ENCODE measurements at regions not wholly inside any gene's neighbourhood (a gene's known extent, or its start where the extent isn't known, plus 50 kb on each side); places are given as distances from the start of the nearest gene placed in this dataset.

GRCh38 chr17:54518706-54519105 is 381.9 kb upstream of the TOM1L1 start:
- POLR2A ChIA-PET = no interaction called here
- H4K20me1 ChIP-seq (ENCODE audit: insufficient read depth) = no peaks in the 10 kb centered on the region
- CTCF ChIA-PET = no interaction called here
- no peak for DNase-seq (ENCODE audit: low read depth, low spot score)
- no peak for ATAC-seq
- no peaks in the 10 kb centered on the region for H3K27me3 ChIP-seq (ENCODE audit: insufficient read depth, low read length)
- H2AFZ ChIP-seq (ENCODE audit: low read depth, low read length, poor library complexity, severe bottlenecking) = no peak overlapping the region
- intact Hi-C loops (cut with micrococcal nuclease) = no loop called here
- H3K4me3 ChIP-seq (replicated peaks in 1 of 2; ENCODE audit: low read depth in 1 of 2, low read length in 2 of 2) = no peak overlapping the region
- BruUV-seq (replicated peaks) = no TSS peak
- no peak overlapping the region for H3K4me2 ChIP-seq (ENCODE audit: low read length)
- TF ChIP-seq CEBPB (IDR thresholded peaks at IDR 0.05; ENCODE audit: low read depth) (no peak), ZFX (IDR thresholded peaks at IDR 0.05) (no peak), FOSL1 (IDR thresholded peaks at IDR 0.05; ENCODE audit: low read depth) (no peak), POLR2AphosphoS5 (IDR thresholded peaks at IDR 0.05; ENCODE audit: low read depth, low read length) (no peak), JUND (IDR thresholded peaks at IDR 0.05) (no peak), ELF1 (IDR thresholded peaks at IDR 0.05; ENCODE audit: borderline replicate concordance, low read depth) (no peak), CTCF (IDR thresholded peaks at IDR 0.05 in 2 of 3, conservative IDR thresholded peaks at IDR 0.05 in 1 of 3; ENCODE audit: borderline replicate concordance in 1 of 3, insufficient read depth in 1 of 3, low read depth in 2 of 3, low read length in 2 of 3) (no peak), RAD21 (IDR thresholded peaks at IDR 0.05; ENCODE audit: low read depth) (no peak), EZH2 (IDR thresholded peaks at IDR 0.05) (no peak), SRF (IDR thresholded peaks at IDR 0.05; ENCODE audit: low read depth) (no peak), POLR2A (IDR thresholded peaks at IDR 0.05; ENCODE audit: borderline replicate concordance, extremely low read depth, insufficient read depth, insufficient read length) (no peak), EZH2phosphoT487 (IDR thresholded peaks at IDR 0.05; ENCODE audit: borderline replicate concordance) (no peak)
- TF ChIP-seq, protein P1, sequence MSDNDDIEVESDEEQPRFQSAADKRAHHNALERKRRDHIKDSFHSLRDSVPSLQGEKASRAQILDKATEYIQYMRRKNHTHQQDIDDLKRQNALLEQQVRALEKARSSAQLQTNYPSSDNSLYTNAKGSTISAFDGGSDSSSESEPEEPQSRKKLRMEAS (IDR thresholded peaks at IDR 0.05) = no peak
- TF ChIP-seq, protein P2, sequence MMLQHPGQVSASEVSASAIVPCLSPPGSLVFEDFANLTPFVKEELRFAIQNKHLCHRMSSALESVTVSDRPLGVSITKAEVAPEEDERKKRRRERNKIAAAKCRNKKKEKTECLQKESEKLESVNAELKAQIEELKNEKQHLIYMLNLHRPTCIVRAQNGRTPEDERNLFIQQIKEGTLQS (IDR thresholded peaks at IDR 0.05) = no peak
- no peaks in the 10 kb centered on the region for H3K4me1 ChIP-seq (ENCODE audit: control insufficient read depth in 1 of 2, insufficient read depth in 2 of 2, low read length in 2 of 2)
- H3K9me3 ChIP-seq (ENCODE audit: control insufficient read depth in 1 of 2, insufficient read depth in 1 of 2, low read depth in 1 of 2, low read length in 2 of 2) = peaks cover 23 to 32% of the 10 kb centered on the region in 2 experiments; a peak in 3 of 4 replicates
- H3K9ac ChIP-seq (ENCODE audit: low read length) = no peak overlapping the region
- H3K36me3 ChIP-seq (ENCODE audit: control insufficient read depth in 1 of 2, insufficient read depth in 2 of 2, low read length in 2 of 2) = no peaks in the 10 kb centered on the region
- H3K27ac ChIP-seq (ENCODE audit: low read depth, low read length) = no peak overlapping the region
- H3K79me2 ChIP-seq (ENCODE audit: insufficient read depth, low read length) = no peaks in the 10 kb centered on the region
- RAD21 ChIA-PET (ENCODE audit: low non-redundant PET in 1 of 2, low total read pairs in 2 of 2, uncharacterized antibody in 2 of 2, unreplicated experiment in 2 of 2) = no interaction called here
- H3K9me2 ChIP-seq (ENCODE audit: insufficient read depth) = no peaks in the 10 kb centered on the region
